GM18858 (cell line): ENCODE measurements at regions not wholly inside any gene's neighbourhood (a gene's known extent, or its start where the extent isn't known, plus 50 kb on each side); places are given as distances from the start of the nearest gene placed in this dataset.
"Not testable (repeated sequence)": the region's sequence is repeated elsewhere in the genome, so short reads cannot be mapped to it uniquely, and the experiment has no call there.

ENCODE experiments used
- ATAC-seq: cut with Tn5 transposase; IDR thresholded peaks from one replicate; pipeline ENCODE4 v1.9.1; 2021; ENCODE audit not compliant: unreplicated experiment

DNA sequence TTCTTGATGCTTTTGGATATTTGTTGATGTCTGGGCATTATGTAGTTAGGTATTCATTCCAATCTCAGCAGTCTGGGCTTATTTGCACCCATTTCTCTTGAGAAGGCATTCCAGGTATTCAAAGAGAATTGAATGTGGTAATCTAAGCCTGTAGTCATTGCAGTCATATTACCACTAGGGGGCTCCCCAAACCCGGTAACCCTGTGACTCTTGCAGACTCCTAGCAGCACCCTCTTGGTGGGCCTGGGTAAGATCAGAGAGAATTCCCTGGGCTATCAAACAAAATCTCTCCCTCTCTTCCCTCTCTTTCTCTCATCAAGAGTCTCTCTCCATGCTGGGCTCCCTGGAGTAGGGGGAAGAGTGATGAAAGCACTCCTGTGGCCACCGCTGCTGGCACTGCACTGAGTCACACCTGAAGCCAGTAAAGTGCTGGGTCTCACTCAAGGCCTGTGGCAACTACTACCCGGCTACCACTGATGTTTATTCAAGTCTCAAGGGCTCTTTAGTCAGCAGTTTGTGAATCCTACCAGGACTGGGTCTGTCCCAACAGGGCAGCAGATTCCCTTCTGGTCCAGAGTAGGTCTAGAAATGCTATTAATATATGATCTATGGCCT, 187.7 kb upstream of the NUDT10 start:
- ATAC-seq = no peak

DNA sequence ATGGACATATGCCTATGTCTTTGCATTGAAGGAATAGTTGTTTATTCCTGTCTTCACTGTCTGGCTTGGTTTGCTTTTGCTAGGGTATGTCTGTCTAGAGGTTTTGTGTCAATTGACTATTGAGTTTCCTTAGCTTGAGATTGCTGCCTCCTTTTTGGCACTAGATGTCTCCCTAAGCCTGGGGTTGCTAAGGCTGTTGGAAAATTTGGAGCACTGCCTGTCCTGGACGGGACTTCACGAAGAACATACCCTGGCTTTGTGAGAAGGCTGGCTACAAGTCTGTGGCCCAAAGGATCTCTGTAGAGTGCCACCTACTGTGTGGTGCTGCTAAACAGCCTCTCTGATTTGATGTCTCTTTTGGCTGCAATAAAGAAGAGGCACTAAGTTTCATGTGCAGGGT, 183.8 kb upstream of the NUDT10 start:
- no peak for ATAC-seq

DNA sequence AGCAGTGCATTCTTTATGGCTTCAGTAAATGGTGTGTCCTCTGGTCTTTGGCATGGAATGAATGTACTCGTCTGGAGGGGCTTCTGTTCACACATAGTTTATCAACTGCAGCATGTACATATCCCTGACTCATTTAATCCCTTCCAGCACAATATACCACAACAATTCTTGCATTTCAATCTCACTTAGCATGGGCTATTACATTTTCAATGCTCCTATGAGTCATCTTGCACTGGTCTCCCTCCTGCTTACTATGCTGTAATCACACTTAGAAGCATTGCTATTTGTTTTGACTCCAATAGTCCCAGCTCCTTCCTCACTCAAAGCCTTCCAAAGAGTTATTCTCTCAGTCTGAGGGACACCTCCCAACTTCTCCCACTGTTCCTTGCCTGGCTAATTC, 180.9 kb upstream of the NUDT10 start:
- no peak for ATAC-seq

DNA sequence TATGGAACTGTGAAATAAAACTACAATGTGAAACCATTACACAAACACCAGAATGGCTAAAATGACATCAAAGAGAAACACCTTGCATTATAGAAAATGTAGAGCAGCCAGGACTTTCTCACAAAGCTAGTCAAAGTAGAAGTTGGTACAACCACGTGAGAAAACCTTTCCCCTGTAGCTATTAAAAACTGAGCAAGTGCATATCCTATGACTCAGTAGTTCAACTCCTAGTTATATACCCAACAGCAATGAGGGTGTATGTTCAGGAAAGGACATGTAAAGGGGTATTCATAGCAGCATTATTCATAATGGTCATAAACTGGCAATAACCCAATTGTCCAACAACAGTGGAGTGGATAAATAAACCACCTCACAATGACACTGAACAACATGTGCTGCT, 177.5 kb upstream of the NUDT10 start:
- no peak for ATAC-seq

DNA sequence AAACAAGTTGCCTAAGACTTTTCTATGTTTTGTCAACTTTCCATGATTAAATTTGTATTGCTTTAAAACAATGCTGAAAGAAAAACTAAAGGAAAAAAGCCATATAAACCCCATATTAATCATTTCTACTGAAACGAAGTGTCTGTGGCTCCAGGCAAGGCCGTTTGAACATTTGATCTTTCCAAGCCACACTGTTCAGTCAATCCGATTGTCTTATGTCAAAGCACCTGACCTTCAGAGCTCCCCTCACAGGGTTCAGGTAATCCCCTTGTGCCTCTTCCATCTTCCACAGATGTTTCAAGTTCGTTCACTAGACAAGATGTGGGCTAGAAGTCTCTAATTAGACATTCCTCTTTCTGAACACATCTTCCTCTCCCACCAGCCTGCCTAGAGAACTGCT, 177.1 kb upstream of the NUDT10 start:
- no peak for ATAC-seq

DNA sequence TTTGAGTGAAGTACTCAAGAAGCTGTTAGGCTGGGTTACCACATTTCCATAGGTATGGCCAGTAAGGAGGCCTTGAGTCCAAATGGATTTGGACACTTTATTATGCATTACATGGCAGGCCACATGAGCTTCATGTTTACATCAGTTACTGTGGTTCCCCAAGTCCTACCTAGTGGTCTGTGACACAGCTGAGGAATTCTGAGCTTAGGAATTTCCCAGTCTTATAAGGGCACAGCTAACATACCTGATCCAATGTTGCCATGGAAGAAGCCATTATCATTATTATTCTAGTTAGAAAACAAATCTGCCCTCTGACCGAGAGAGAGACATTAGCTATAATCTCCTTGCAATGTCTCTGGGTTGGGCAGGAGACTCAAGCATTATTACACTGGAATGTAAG, 174.4 kb upstream of the NUDT10 start:
- no peak for ATAC-seq

DNA sequence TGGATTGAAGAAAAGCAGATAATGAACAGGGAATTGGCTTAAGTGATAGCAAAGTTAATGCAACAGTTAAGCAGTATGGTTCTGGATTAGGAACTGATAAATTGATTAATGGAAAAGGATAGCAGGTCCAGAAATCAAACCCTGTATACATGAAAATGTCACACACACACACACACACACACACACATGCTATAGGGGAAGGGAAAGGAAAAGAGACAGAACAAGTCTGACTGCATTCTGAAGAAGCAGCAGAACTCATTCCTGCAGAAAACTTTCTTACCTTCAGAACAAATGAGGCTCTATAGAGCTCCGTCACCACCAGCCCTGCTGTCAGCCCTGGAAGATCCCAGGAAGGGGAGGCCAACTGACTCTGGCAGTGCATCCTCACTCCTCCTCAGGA, 173.2 kb upstream of the NUDT10 start:
- not testable (repeated sequence) for ATAC-seq

DNA sequence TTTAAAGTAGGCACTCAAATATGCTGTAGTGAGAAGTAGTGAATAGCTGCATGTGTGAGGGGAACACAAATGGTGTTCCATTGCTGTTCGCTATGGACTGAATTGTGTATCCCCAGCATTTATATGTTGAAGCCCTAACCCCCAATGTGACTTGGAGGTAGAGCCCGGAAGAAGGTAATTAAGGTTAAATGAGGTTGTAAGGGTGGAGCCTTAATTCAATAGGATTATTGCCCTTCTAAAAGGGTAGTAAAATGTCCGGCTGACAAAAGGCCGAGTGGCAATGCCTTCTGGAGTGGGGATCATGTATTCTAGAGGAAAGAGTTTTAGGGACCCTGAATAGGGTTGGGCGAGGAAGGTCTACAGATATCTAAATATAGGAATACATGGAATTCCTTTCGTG, 168.9 kb upstream of the NUDT10 start:
- ATAC-seq = no peak

DNA sequence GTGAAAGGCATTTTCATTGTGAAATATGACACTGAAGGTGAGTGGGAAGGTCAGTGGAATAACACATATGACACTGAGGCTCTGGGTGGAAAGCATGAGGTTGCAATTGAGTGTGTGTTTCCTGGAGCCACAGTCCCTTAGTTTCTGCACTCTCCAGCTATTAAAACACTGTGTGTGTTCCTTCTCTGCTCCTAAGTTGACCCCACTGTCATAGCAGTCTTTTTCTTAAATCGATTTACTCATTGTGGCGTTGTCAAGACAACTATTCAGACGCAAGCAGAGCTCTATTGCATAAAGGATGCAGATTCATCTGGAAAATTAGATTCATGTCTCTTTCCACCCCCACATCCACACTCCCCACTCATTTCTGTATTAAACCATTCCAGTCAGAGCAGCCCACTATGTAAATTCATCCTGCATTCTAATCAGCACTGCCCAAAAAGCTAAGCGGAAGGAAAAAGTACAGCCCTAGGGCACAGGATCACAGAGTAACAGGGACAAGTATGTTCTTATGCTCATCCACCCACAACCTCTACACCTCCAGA, 154.2 kb upstream of the NUDT10 start:
- not testable (repeated sequence) for ATAC-seq

DNA sequence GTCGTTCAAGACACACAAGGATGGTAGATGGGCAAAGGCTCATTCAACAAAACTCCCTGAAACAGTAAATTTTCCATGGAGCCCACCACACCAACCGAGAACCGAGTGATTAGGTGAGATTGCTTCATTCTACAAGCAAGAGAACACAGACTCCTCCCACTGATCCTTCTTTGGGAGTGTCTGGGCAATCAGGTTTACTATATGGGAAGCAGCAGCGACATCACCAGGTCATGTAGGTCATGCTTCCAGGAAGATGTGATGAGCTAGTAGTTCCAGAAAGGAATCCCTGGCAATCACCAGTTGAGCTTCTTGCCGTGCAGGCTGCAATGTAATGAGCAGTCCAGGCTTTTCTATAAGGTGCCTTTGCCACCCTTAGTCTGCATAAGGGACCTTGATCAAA, 152.8 kb upstream of the NUDT10 start:
- not testable (repeated sequence) for ATAC-seq

DNA sequence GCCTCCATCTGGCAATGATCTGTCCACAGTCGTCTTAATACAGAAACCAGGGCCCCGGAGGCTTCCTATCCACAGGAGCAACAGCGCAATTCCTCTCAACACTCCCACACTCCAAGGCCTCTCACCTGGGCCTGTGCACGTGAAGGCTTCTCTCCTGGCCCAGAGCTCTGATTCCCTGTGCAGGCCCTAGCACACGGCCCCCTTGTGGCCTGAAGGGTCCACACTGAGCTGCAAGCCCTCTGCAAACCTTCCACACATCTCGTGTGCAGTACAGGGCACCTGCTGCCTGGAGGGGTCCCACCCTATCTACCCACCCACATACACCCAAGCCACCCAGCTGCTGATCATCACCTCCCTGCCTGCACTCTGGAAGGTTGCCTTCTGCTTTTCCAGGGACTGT, 150.1 kb upstream of the NUDT10 start:
- no peak for ATAC-seq

DNA sequence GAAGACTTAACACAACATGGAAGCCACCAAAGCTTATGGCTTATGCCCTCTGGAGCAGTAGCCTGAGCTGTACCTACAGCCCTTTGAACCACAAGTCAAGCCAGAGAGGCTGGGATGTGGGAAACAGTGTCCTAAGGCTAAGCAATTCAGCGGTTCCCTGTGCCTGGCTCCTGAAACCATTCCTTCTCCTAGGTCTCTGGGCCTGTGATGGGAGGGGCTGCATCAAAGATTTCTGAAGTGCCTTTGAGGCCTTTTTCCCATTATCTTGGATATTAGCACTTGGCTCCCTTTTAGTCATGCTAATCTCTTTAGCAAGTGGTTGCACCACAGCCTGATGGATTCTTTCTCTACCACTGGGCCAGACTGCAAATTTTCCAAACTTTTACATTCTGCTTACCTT, 140.5 kb upstream of the NUDT10 start:
- ATAC-seq = no peak

DNA sequence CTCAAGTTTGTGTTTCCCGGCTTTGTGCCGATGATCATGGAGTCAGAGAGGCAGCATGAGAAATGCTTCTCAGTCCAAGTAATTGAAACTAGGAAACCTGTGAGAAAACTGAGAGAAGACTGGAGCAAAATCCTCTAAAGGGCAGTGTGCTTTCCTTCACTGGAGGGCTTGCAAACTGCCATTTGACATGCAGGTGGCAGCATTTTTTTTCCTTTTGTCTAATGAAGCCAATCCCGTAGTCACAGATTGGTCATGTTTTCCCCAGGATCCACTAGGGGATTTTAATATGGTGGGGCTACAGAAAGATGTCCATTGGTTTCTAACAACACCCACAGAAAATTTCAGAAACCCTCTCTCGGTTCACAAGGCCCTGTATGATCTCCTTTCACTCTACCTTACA, 117.4 kb upstream of the NUDT10 start:
- ATAC-seq = no peak

DNA sequence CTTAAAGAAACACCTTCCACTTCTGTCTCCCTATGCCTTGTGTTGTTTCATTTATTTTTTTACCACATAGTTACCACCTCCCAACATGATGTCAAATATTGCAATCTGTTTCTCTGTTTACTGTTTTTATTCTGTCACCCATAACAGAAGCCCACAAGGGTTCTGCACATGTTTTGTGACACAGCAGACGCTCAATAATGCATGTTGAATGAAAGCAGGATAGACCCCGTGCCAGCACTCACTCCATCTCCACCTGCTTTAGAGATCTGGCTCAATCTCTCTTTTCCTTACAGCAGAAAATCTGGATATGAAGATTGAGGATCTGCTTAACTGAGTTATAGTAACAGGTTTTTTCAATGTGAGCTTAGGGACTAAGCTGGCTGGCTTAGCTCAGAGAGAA, 116.8 kb upstream of the NUDT10 start:
- no peak for ATAC-seq

DNA sequence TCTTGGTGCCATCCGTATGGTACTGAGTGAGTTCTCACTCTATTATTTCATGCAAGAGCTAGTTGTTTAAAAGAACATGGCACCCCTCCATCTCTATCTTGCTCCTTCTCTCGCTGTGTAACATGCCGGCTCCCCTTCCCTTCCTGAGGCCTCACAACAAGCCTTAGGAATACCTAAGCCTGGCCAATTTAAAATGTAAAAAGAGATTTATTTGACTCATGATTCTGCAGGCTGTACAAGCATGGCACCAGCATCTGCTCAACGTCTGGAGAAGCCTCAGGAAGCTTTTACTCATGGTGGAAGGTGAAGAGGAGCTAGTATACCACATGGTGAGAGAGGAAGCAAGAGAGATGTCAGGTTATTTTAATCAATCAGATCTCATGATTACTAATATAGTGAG, 90.4 kb upstream of the NUDT10 start:
- no peak for ATAC-seq

DNA sequence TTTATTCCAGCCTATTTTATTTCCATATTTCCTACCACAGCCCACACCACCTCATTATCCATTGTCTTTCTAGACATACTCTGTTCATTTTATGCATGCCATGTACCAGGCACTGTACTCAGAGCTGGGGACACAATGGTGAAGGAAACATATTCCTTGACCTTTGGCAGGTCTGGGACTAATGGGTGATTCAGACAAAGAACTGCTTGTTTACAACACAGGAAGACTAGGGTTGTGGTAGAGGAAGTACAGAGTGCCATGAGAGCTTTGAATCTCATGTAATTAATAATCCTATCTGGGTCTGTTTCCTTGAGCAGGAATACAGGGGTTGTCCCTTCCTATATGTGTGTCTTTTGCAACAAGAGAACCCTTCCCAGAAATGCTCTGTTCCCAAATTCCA, 75.1 kb upstream of the NUDT10 start:
- ATAC-seq = no peak

DNA sequence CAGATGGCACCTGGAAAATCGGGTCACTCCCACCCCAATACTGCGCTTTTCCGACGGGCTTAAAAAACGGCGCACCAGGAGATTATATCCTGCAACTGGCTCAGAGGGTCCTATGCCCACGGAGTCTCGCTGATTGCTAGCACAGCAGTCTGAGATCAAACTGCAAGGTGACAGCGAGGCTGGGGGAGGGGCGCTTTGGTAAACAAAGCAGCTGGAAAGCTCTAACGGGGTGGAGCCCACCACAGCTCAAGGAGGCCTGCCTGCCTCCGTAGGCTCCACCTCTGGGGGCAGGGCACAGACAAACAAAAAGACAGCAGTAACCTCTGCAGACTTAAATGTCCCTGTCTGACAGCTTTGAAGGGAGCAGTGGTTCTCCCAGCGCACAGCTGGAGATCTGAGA, 70.4 kb upstream of the NUDT10 start:
- ATAC-seq = not testable (repeated sequence)

DNA sequence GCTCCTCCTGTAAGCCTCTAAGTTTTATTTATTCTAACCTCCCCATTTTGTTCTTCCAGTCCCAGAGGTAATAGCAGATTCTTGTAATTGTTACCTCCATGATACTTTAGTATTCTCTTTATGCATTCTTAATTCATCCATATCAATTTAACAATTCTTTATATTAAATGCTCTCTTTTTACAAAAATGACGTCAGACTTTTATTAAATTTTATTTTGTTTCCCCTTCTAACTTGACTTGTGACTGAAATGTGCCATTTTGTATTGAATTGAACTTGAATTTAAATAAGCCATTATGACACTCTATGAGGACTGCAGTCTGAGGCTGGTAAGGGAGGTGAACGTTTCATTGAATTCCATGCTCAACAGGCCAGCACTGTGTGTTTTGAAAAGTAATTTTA, 60.0 kb upstream of the NUDT10 start:
- ATAC-seq = no peak

DNA sequence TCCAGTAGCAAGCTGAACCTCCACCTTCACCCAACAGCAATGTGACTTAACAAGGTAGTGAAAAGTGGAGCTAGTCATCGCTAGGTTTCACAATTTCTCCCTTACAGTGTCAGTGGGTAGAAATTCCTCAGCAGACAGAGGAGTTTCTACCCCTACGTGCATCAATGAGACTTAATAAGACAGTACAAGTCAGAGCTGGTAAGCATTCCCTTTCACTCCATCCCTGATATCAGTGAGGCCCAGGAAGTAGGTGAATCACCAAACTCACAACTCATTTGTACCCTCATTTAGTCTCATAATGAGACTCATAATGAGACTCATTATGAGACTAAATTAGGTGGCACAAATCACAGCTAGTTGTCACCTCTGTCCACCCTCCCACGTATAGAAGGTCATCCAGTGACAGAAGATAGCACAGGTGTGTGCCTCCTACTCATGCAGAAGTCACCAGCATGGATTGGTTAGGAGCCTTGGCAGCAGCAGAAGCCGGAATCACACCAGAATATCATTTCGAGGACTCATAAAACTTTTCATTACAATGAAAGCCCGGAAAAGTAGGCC, 50.8 kb upstream of the NUDT10 start:
- no peak for ATAC-seq
